AG09309 (cell line): ENCODE measurements at regions not wholly inside any gene's neighbourhood (a gene's known extent, or its start where the extent isn't known, plus 50 kb on each side); places are given as distances from the start of the nearest gene placed in this dataset.
A peak's percentile ranks its signal among the peaks of the same experiment; 100 is the strongest.
"Not testable (repeated sequence)": the region's sequence is repeated elsewhere in the genome, so short reads cannot be mapped to it uniquely, and the experiment has no call there.

Source experiments
- DNase-seq: peaks from one replicate; pipeline ENCODE4 v3.0.0-alpha.2; 2010; ENCODE audit warnings: low read depth
- H3K4me3 ChIP-seq: 2 replicates; pipeline ENCODE4 v1.5.1; 2011; ENCODE audit warnings: mild to moderate bottlenecking, low read depth, low read length, moderate library complexity; ENCODE audit not compliant: control insufficient read depth
- TF ChIP-seq, protein P1 (sequence below): IDR thresholded peaks from 2 replicates; pipeline ENCODE4 v1.5.1; 2011; ENCODE audit warnings: mild to moderate bottlenecking, low read depth, low read length, inconsistent platforms; ENCODE audit not compliant: insufficient read depth, control insufficient read depth; ENCODE audit errors: missing control alignments

DNA sequence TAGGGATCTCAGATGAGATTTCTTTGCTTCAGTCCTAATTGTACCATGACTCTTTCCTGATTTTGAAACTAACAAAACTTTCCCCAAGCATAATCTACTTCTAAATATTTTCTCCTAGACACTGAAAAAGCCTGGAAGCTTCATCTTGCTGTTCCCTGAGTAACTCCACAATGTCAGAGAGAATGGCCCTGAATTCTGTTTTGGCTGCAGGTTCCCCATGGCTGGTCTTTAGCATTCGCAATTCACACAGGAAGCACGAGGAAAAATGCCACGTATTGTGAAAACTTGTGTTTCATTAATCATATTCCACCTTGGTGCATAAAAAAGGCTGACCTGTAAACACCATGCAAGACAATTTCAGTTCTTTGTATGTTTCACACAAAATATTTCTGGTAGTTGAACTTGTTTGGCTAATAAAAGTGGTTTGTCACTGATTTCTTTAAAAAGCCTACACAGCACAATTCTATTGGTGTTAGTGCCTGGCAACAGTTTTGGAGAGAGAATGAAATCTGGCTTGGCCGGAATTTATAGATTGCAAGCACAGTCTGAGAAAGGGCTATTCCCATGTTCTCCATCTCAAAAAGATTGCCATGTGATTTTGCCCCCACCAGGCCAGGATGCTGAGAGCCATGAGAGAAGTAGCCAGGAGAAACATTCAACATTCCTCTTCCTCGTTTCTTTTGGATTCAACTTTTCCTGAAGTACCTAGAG, 367.1 kb downstream of the NDFIP2 start:
- H3K4me3 ChIP-seq: no peak overlapping the region
- TF ChIP-seq, protein P1, sequence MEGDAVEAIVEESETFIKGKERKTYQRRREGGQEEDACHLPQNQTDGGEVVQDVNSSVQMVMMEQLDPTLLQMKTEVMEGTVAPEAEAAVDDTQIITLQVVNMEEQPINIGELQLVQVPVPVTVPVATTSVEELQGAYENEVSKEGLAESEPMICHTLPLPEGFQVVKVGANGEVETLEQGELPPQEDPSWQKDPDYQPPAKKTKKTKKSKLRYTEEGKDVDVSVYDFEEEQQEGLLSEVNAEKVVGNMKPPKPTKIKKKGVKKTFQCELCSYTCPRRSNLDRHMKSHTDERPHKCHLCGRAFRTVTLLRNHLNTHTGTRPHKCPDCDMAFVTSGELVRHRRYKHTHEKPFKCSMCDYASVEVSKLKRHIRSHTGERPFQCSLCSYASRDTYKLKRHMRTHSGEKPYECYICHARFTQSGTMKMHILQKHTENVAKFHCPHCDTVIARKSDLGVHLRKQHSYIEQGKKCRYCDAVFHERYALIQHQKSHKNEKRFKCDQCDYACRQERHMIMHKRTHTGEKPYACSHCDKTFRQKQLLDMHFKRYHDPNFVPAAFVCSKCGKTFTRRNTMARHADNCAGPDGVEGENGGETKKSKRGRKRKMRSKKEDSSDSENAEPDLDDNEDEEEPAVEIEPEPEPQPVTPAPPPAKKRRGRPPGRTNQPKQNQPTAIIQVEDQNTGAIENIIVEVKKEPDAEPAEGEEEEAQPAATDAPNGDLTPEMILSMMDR: no peak
- no peak for DNase-seq

DNA sequence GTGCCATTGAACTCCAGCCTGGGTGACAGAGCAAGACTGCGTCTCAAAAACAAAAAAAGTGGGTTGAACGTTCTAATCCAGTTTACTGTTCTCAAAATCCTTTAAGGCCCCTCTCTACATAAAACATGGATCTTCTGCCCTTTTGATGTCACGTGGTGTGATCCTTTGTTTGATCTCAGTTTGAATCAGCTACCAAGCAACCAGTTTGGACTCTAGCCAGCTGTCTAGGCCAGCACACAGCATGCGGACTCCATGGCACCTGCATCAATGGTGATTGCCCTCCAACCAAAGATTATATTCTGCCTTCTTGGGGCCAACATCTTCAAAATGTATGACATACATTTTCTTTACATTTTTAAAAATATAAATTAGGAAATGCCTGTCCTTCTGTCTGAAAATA, 365.4 kb downstream of the NDFIP2 start:
- DNase-seq: no peak
- H3K4me3 ChIP-seq: no peak overlapping the region
- TF ChIP-seq, protein P1: no peak

DNA sequence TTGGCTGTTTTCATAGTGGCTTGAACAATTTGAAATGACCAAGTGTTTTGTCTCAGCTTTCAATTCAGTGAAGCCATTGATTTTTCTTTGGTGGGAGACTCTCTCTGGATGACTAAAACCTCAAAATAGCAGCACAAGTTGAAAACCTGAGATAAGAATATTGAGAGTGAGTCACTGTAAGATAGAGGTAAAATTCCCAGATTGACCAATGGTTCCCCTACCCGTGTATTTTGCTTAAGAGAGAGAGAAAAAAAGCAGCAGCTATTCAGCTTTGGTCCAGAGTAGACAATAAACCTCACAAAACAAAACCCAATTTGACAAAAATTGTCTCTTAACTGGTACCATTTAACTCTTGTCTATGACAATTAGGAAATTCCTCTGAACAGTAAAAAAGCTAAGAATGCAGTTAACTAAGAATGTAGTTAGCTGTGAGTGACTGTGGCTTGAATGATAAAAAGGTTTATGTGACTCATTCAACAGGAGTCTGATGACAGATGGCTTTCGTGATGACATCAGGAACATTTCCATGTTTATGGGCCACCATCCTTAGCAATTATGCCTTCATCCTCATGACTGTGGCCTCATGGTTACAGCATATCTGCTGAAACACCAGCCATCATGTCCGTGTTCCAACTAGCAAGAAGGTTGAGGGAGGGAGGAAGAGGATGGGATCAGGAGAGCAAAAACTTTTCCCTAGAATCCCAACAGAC, 356.9 kb downstream of the NDFIP2 start:
- TF ChIP-seq, protein P1: no peak
- H3K4me3 ChIP-seq: no peak overlapping the region
- DNase-seq: peak; percentile 4

DNA sequence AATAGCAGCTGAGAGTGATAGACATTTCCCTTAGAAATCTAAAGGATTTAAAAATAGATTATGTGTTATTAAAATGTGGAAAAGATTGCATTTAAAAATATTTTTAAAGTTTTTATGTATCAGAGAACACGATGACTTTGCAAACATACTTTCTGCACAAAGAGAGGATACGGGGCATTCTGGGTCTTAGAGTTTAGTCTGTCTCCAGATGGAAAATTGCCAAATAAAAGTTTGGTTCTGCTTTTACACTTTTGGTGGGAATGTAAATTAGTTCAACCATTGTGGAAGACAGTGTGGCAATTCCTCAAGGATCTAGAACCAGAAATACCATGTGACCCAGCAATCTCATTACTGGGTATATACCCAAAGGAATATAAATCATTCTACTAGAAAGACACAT, 355.2 kb downstream of the NDFIP2 start:
- DNase-seq, H3K4me3 ChIP-seq: not testable (repeated sequence)

DNA sequence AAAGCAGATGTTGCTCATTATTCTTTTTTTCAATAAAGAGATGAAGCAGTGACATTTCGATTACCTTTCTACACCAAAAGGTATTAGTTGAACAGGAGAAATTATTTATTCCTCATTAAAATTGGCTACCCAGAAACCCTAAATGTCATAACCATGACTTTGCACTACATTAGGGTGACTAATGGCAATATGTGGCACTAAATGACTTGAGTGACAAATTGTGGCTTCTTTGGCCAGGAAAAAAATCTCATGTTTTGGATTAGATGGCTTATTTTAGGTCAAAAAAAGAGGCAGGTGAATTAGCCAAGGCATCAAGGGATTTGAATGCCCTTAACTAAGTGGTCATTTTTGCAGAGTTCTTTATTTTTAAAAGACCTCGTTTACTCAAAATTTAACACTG, 353.9 kb downstream of the NDFIP2 start:
- DNase-seq: no peak
- no peak overlapping the region for H3K4me3 ChIP-seq
- TF ChIP-seq, protein P1: no peak

DNA sequence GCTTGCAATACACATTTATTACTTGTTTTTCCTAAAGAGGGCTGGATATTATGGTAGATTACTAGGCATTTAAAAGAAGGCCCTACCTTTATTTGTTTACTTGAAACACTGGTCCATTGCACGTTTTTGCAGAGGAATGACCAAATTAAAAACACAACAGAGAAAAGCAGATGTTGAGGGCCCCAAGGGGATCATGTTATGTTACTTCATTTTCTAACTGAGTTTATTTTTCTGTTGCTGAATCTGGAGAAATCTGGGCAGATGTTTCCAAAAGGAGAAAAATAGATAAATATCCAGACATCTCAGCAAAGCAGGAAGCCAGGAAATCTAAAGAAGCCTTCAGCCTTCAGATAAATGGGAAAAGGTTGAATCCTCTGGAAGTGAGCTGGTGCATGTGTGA, 353.0 kb downstream of the NDFIP2 start:
- TF ChIP-seq, protein P1: no peak
- H3K4me3 ChIP-seq: no peak overlapping the region
- no peak for DNase-seq

DNA sequence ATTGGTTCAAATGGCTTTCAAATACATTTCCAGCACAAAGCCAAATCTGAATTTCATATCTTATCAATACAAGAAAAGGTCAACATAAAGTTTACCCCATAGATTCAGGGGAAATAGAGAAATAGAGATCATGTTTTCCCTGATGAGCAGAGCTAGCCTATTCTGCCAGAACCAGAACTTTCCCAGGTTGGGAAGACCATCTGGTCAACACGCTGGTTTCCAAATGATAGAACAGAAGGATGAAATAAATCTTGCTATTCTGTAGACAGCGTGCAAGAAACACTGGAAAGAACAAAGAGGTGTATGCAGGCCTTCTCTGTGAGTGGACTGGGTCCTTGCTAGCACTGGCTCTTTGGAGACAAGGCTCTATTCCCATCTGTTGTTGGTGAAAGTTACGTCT, 350.6 kb downstream of the NDFIP2 start:
- TF ChIP-seq, protein P1: no peak
- H3K4me3 ChIP-seq: no peak overlapping the region
- no peak for DNase-seq
